GM06990 (cell line): ENCODE measurements at regions not wholly inside any gene's neighbourhood (a gene's known extent, or its start where the extent isn't known, plus 50 kb on each side); places are given as distances from the start of the nearest gene placed in this dataset.

Experiments
- DNase-seq: peaks from one replicate; pipeline ENCODE4 v3.0.0-alpha.2; 2011; ENCODE audit not compliant: insufficient read length; ENCODE audit errors: extremely low read depth
- H3K27me3 ChIP-seq: replicated peaks from 2 replicates; pipeline ENCODE4 v1.6.0; 2011; ENCODE audit warnings: low read length; ENCODE audit not compliant: control insufficient read depth, insufficient read depth
- H3K36me3 ChIP-seq: 2 replicates; pipeline ENCODE4 v1.5.1; 2011; ENCODE audit warnings: low read length; ENCODE audit not compliant: control insufficient read depth, insufficient read depth
- H3K4me3 ChIP-seq: replicated peaks from 2 replicates; pipeline ENCODE4 v1.5.1; 2011; ENCODE audit warnings: low read depth, mild to moderate bottlenecking, control low read depth, low read length
- TF ChIP-seq, protein P1 (sequence below): IDR thresholded peaks from 2 replicates; pipeline ENCODE4 v1.5.1; 2011; ENCODE audit warnings: low read length, control low read depth, mild to moderate bottlenecking, inconsistent platforms; ENCODE audit not compliant: insufficient read depth, poor library complexity, severe bottlenecking

GRCh38 chr16:7182510-7183109 lies 150.0 kb upstream of the RBFOX1 start:
- Histone ChIP-seq H3K4me3 (no peak overlapping the region), H3K36me3 (no peaks in the 10 kb centered on the region), H3K27me3 (no peaks in the 10 kb centered on the region)
- DNase-seq, result no peak
- TF ChIP-seq, protein P1, sequence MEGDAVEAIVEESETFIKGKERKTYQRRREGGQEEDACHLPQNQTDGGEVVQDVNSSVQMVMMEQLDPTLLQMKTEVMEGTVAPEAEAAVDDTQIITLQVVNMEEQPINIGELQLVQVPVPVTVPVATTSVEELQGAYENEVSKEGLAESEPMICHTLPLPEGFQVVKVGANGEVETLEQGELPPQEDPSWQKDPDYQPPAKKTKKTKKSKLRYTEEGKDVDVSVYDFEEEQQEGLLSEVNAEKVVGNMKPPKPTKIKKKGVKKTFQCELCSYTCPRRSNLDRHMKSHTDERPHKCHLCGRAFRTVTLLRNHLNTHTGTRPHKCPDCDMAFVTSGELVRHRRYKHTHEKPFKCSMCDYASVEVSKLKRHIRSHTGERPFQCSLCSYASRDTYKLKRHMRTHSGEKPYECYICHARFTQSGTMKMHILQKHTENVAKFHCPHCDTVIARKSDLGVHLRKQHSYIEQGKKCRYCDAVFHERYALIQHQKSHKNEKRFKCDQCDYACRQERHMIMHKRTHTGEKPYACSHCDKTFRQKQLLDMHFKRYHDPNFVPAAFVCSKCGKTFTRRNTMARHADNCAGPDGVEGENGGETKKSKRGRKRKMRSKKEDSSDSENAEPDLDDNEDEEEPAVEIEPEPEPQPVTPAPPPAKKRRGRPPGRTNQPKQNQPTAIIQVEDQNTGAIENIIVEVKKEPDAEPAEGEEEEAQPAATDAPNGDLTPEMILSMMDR, result no peak

DNA sequence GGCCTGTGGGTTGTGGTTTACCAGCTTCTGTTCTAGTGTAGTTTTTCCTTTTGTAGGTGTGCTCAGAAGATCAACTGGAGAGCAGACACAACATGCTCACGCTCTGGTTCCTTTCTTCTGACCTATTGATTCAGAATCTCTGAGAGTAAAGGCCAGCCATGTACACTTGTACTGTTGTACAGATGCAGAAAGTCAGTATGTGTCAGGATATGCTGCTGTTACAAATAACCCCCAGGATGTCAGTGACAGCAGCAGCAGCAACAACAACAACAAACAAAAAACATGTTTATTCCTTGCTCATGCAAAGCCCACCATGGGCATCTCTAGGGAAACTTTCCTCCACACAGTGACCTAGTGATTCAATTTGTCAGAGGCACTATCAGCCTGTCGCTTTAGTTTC lies 154.8 kb upstream of the RBFOX1 start:
- no peak for DNase-seq
- H3K36me3 ChIP-seq, result no peaks in the 10 kb centered on the region
- TF ChIP-seq, protein P1, result no peak
- no peaks in the 10 kb centered on the region for H3K27me3 ChIP-seq
- no peak overlapping the region for H3K4me3 ChIP-seq

DNA sequence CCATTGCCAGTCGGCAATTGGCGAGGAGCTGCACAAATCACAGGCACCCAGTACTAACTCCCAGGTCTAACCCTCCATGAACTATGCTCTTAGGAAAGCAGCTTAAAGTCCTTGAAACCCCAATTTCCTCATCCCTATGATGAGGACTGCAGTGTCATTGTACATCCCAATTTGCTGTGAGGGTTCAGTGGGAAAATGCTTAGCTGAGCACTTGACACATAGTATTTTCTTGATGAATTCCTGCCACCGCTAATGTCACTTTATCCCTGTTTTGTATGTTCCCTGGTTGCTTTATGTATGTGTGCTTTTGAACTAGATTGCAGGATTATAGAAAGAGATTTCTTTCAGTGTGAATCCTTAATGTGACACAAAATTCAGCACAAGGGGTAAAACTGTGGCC lies 161.5 kb upstream of the RBFOX1 start:
- no peak for DNase-seq
- Histone ChIP-seq H3K27me3 (no peaks in the 10 kb centered on the region), H3K36me3 (no peaks in the 10 kb centered on the region), H3K4me3 (no peak overlapping the region)
- TF ChIP-seq, protein P1, result no peak

DNA sequence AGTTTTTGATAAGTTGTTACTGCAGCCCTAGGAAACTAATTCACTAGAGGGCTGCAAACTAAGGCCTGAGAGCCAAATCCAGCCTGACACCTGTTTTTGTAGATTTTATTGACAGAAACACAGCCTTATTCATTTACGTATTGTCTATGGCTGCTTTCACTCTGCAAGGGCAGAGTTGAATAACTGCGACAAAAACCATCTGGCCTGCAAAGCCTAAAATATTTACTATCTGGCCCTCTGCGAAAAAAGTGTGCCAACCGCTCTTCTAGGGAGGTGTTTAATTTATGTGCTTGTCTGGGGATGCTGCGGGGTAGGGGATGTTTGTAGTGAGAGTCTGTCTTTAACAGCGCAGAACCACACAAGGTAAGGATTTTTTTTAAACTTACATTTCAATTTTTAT lies 165.0 kb upstream of the RBFOX1 start:
- Histone ChIP-seq H3K36me3 (no peaks in the 10 kb centered on the region), H3K4me3 (no peak overlapping the region), H3K27me3 (no peaks in the 10 kb centered on the region)
- DNase-seq, result no peak
- TF ChIP-seq, protein P1, result no peak

DNA sequence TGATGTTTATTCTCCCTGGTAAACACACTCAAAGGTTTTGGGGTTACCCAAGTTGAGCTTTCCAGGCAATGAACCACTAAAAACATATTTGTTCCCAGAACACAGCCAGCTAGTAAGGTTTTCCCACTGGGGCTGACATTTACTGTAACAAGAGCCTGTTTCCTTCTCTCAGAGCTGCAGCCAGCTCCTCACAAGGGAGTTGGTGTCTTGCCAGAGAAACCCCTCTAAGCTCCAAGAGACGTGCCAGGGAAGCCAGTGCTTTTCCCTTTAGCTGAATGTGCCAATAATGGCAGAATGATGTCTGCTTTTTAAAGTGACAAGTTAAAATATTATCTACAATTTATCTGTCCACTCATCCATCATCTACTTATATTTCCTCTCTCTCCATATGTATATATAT lies 170.8 kb upstream of the RBFOX1 start:
- H3K36me3 ChIP-seq, result no peaks in the 10 kb centered on the region
- no peak overlapping the region for H3K4me3 ChIP-seq
- TF ChIP-seq, protein P1, result no peak
- no peak for DNase-seq
- no peaks in the 10 kb centered on the region for H3K27me3 ChIP-seq

GRCh38 chr16:7160093-7160492 lies 172.6 kb upstream of the RBFOX1 start:
- TF ChIP-seq, protein P1, result no peak

More at GRCh38 chr16:7160093-7160492, 172.6 kb upstream of the RBFOX1 start:
- DNase-seq, result no peak
- no peaks in the 10 kb centered on the region for H3K36me3 ChIP-seq
- no peak overlapping the region for H3K4me3 ChIP-seq
- H3K27me3 ChIP-seq, result no peaks in the 10 kb centered on the region
